ENCODE measurements at regions not wholly inside any gene's neighbourhood (a gene's known extent, or its start where the extent isn't known, plus 50 kb on each side); places are given as distances from the start of the nearest gene placed in this dataset.

DNA sequence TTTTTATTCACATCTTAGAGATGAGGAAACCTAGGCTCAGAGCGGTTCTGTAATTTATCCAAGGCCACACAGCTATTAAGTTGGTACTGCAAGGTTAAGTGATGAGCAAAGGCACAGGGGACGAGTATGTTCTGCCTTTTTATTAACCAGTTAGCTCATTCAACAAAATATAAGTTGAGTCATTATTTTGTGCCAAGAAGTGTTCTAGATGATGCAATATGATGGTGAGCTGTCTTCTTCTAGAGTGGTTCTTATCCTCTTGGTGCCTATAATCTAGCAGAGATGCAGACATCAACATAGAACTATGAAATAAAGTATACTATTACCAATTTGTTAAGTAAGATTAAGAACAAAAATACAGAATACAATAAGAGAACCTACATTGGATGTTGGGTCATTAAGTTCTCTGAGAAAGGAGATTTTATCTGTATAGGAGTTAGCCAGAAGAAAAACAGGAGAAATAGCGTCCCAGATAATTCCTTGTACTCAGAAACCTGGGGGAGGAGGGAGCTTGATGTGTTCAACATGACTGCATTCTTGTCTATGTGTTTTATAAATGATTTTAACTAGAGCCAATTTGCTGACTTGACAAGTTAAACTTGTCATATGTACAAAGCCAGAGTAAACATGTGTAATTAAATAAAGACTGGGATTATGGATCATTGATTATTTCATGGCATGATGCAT, 122.3 kb downstream of the TBXT start:
- ATAC-seq (ENCODE audit: low FRiP score in 2 of 2) (no peak), DNase-seq (no peak)
- H3K9me3 ChIP-seq, result no peaks in the 10 kb centered on the region
- WGBS, 2 donors, result 73 to 78% methylated on average over 3 of the region's 3 CpGs
- H3K4me3 ChIP-seq, result no peak overlapping the region
- H3K27ac ChIP-seq, result no peak overlapping the region
- TF ChIP-seq EP300 (IDR thresholded peaks at IDR 0.05) (no peak), POLR2A (IDR thresholded peaks at IDR 0.05) (no peak), POLR2AphosphoS5 (IDR thresholded peaks at IDR 0.05) (no peak)
- TF ChIP-seq, protein P1, sequence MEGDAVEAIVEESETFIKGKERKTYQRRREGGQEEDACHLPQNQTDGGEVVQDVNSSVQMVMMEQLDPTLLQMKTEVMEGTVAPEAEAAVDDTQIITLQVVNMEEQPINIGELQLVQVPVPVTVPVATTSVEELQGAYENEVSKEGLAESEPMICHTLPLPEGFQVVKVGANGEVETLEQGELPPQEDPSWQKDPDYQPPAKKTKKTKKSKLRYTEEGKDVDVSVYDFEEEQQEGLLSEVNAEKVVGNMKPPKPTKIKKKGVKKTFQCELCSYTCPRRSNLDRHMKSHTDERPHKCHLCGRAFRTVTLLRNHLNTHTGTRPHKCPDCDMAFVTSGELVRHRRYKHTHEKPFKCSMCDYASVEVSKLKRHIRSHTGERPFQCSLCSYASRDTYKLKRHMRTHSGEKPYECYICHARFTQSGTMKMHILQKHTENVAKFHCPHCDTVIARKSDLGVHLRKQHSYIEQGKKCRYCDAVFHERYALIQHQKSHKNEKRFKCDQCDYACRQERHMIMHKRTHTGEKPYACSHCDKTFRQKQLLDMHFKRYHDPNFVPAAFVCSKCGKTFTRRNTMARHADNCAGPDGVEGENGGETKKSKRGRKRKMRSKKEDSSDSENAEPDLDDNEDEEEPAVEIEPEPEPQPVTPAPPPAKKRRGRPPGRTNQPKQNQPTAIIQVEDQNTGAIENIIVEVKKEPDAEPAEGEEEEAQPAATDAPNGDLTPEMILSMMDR (IDR thresholded peaks at IDR 0.05), result no peak
- H3K36me3 ChIP-seq, result no peaks in the 10 kb centered on the region
- H3K27me3 ChIP-seq, result no peaks in the 10 kb centered on the region
- H3K4me1 ChIP-seq, result no peaks in the 10 kb centered on the region

DNA sequence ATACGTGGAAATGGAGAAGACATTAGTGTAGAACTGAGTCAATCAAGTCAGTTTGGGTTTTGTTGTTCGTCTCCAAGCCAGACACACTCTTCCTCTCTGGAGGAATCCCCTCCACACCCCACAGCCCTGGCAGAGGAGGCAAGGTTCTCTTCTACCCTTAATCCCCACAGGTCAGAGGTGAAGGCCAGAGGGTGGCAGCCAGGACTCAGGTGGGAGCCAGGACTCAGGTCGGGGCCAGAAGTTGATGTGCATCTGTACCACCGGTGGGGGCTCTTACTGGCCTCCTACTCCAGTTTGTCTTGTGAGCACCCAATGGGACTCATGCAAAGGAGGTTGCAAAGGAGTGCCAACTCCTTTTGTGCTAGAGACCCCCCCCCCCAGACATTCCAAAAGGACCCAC, 126.4 kb downstream of the TBXT start:
- 77 to 84% methylated on average over 4 of the region's 4 CpGs for WGBS, 2 donors

DNA sequence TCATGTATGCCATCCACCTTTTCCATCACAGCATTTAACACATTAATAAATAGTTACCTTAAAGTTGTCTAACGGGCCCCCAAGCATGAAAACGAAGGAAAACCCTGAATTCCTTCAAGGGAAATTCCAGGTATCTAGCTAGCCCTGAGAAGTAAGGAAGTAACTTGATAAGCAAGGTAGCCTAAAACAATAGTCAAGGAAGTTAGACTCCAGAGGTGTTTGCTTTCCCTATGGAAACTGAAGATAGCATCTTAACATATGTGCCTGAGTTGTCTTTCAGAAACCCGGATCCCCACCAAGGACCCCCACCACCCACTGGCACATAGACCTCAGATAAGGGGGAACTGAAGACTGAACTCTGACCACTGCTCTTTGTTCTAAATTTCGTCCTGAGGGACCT, 127.4 kb downstream of the TBXT start:
- H3K27me3 ChIP-seq, result no peaks in the 10 kb centered on the region
- H3K27ac ChIP-seq, result no peak overlapping the region
- WGBS, 2 donors, result 39 to 48% methylated on average over 4 of the region's 4 CpGs
- ATAC-seq (ENCODE audit: low FRiP score in 2 of 2) (no peak), DNase-seq (no peak)
- no peaks in the 10 kb centered on the region for H3K9me3 ChIP-seq
- TF ChIP-seq POLR2AphosphoS5 (IDR thresholded peaks at IDR 0.05), result no peak
- TF ChIP-seq, protein P1 (IDR thresholded peaks at IDR 0.05), result no peak
- TF ChIP-seq POLR2A (IDR thresholded peaks at IDR 0.05), result no peak
- TF ChIP-seq EP300 (IDR thresholded peaks at IDR 0.05), result no peak
- no peak overlapping the region for H3K4me3 ChIP-seq
- no peaks in the 10 kb centered on the region for H3K36me3 ChIP-seq
- no peaks in the 10 kb centered on the region for H3K4me1 ChIP-seq

More for the DNA sequence above, 126.4 kb downstream of the TBXT start:
- no peaks in the 10 kb centered on the region for H3K4me1 ChIP-seq
- H3K4me3 ChIP-seq, result no peak overlapping the region
- no peaks in the 10 kb centered on the region for H3K9me3 ChIP-seq
- DNase-seq, result no peak
- H3K36me3 ChIP-seq, result no peaks in the 10 kb centered on the region
- H3K27ac ChIP-seq, result no peak overlapping the region
- no peaks in the 10 kb centered on the region for H3K27me3 ChIP-seq
- ATAC-seq (ENCODE audit: low FRiP score in 2 of 2), result no peak
- TF ChIP-seq EP300 (IDR thresholded peaks at IDR 0.05), result no peak
- TF ChIP-seq POLR2AphosphoS5 (IDR thresholded peaks at IDR 0.05), result no peak
- TF ChIP-seq, protein P1 (IDR thresholded peaks at IDR 0.05), result no peak

DNA sequence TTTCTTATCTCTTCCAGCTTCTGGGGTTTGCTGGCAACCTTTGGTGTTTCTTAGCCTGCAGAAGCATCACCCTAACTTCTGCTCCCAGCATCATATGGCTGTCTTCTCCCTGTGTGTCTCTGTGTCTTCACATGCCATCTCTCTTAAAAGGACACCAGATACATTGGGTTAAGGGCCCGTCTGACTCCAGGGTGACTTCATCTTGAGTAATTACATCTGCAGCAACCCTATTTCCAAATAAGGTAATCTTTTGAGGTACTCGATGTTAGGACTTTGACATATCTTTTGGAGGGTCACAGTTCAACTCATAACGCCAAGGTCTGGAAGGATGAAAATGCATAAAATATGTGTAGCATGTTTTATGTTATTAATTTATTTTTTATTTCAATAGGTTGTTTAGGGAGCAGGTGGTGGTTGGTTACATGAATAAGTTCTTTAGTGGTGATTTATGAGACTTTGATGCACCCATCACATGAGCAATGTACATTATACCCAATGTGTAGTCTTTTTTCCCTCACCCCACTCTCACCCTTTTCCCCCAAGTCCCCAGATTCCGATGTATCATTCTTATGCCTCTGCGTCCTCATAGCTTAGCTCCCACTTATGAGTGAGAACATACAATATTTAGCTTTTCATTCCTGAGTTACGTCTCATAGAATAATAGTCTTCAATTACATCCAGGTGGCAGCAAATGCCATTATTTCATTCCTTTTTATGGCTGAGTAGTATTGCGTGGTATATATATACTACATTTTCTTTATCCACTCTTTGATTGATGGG, 131.1 kb downstream of the TBXT start:
- ATAC-seq (ENCODE audit: low FRiP score in 2 of 2) (no peak), DNase-seq (no peak)
- no peak for TF ChIP-seq POLR2A (IDR thresholded peaks at IDR 0.05)
- TF ChIP-seq, protein P1 (IDR thresholded peaks at IDR 0.05), result no peak
- TF ChIP-seq EP300 (IDR thresholded peaks at IDR 0.05), result no peak
- TF ChIP-seq POLR2AphosphoS5 (IDR thresholded peaks at IDR 0.05), result no peak
- no peak overlapping the region for H3K4me3 ChIP-seq
- no peaks in the 10 kb centered on the region for H3K27me3 ChIP-seq
- no peak overlapping the region for H3K27ac ChIP-seq
- H3K4me1 ChIP-seq, result no peaks in the 10 kb centered on the region
- WGBS, 2 donors, result 82 to 88% methylated on average over 7 of the region's 7 CpGs
- H3K36me3 ChIP-seq, result no peaks in the 10 kb centered on the region
- H3K9me3 ChIP-seq, result no peaks in the 10 kb centered on the region
